Non-pigmented ciliary epithelial cell (primary cell): ENCODE measurements at regions not wholly inside any gene's neighbourhood (a gene's known extent, or its start where the extent isn't known, plus 50 kb on each side); places are given as distances from the start of the nearest gene placed in this dataset.
"Not testable (repeated sequence)": the region's sequence is repeated elsewhere in the genome, so short reads cannot be mapped to it uniquely, and the experiment has no call there.

Source experiments
- DNase-seq: peaks from one replicate; pipeline ENCODE4 v3.0.0-alpha.2; 2010; ENCODE audit warnings: low read depth

DNA sequence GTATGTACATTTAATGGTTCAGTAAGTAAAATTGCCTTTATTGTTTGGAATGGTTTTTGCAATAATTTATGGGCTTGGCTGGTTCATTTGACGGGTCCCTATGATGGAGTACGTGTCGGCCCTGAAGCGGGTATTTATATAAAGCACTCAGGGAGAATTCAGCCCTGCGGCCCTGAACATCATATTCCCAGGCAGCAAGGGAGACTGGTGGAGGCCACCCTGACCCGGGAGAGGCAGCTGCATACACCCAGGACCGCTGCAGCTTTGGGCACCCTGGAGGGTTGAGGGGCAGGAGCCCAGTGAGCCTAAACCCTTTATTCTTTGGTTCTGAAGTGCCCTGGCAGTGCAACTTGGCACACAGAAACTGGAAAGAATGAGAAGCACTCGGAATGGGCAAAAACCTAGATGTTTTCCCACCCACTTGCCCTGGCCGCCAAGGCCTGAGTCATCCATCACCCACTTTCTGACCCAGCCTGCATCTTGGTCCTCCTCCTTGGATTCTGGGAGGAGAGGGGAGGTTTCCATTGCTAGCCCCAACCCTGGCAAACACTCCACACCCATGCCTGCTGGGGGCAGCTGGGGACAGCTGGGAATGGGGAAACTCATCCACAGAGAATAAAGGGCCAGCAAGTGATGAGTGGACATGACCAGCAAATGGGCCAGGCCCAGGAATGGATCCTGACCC is 162.2 kb upstream of the TNRC6C start:
- DNase-seq = no peak

- DNase-seq = no peak
Measured at GRCh38 chr17:77798031-77798430, 160.5 kb upstream of the TNRC6C start.

- no peak for DNase-seq
Measured at GRCh38 chr17:77798481-77798880, 160.0 kb upstream of the TNRC6C start.

- DNase-seq = no peak
Measured at GRCh38 chr17:77800816-77801215, 157.7 kb upstream of the TNRC6C start.

GRCh38 chr17:77801545-77802332 is 156.8 kb upstream of the TNRC6C start:
- no peak for DNase-seq

GRCh38 chr17:77802333-77802615 is 156.2 kb upstream of the TNRC6C start:
- DNase-seq = no peak

- no peak for DNase-seq
Measured at GRCh38 chr17:77802811-77803220, 155.7 kb upstream of the TNRC6C start.

DNA sequence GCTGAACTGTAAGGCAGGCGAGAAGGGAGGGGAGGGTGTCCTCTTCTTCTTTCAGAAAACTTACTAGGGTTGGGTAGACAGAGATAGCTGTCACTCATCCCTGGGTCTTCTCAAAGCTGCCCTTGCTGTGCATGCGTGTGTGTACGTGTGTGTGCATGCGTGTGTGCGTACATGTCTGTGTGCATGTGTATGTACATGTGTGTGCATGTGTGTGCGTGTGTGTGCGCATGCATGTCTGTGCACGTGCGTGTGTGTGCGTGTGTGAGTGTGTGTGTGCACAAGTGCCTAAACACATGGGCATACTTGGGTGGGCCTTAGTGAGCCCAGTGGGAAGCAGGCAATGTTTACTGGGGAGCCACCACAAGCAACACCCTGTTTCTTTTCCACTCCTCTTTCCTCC is 154.8 kb upstream of the TNRC6C start:
- no peak for DNase-seq

DNA sequence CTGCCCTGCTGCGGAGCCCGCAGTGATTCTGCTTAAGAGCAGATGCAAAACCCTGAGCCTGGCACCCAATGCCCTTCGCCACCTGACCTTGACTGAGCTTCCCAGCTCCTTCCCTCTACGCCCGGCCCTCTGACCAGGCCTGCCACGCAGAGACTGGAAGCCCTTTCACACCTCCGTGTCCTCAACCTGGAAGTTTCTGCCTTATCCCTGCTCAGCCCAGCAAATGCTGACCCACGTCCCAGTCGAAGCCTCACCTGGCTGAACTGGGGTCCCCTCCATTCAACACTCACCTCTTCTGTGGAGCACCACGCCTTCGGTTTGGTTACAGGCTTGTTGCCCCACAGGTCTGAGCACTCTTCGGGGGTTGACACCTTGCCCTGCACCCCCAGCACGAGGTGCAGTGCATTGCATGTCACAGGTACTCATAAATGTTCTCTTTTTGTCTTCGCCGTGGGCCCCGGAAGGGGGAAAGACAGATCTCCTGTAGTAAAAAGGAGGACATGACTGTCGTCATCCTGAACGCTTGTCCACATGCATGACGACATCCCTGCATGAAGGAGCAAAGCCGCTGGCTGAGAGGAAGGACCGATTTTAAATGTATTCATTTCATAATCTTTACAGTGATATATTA is 153.6 kb upstream of the TNRC6C start:
- no peak for DNase-seq

DNA sequence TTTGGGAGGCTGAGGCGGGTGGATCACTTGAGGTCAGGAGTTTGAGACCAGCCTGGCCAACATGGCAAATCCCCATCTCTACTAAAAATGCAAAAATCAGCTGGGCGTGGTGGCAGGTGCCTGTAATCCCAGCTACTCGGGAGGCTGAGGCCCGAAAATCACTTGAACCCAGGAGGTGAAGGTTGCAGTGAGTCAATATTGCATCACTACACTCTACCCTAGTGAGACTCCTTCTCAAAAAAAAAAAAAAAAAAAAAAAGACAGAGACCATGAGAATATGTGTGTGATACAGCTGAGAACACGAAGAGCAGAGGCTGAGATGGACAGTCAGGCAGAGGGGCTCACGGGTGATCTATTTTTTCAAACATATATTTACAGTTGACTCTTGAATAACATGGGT is 152.5 kb upstream of the TNRC6C start:
- DNase-seq = not testable (repeated sequence)

DNA sequence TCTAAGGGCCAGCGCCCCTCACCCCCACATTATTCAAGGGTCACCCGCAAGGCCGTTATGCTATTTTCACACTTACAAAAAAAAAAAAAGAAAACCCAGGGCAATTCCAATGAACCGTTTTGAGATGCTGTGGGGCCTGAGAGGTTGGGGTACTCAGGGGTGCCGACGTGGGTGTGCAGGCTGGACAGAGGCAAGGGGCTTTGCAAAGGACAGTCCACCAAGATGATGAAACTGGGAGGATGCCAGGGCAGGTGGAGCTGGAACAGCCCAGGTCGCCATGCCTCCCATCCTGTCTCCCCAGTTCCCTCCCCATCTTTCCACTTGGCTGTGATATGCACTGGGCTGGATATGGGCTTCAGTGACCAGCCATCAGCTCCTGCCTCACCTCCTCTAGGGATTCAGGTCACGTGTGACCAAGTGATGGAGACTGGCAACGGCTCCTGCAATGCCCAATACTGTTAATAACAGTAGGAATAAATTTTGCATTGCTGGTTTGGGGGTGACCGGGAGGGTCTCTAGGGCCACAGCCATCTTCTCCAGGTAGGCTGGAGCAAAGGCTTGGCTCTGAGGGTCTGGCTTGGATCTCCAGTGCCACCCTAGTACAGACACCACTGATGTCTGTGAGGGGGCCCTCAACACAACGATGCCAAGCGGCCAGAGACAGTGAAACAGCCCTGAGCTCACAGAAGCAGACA is 151.3 kb upstream of the TNRC6C start:
- DNase-seq = no peak

- DNase-seq = no peak
Measured at GRCh38 chr17:77807746-77808441, 150.6 kb upstream of the TNRC6C start.

DNA sequence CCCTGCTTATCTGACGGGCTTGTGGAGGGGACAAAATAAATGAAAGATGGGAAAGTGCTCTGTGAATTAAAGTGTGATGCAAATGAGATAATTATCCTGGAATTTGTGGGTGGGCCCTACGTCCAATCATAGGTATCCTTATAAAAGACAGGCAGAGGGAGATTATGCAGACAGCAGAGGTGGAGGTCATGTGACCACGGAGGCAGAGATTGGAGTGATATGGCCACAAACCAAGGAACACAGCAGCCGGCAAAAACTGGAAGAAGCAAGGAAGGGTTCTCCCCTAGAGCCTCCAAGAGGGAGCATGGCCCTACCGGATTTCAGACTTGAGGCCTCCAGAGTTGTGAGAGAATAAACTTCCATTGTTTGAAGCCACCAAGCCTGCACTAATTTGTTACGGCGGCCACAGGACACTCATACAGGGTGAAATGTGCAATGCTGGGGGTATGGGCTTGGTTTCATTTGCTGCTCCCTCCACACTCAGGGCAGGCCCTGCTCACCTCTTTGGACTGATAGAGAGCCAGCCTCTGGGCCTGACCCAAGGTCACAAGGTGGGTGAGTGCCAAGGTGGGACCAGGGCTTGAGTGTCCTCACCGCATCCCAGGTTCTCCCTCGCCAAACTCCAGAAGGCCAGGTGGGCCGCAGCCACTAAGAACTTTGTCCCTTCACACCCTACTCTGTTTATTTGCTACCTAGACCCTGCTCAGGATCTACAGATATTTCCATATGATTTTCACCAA is 149.6 kb upstream of the TNRC6C start:
- DNase-seq = no peak

DNA sequence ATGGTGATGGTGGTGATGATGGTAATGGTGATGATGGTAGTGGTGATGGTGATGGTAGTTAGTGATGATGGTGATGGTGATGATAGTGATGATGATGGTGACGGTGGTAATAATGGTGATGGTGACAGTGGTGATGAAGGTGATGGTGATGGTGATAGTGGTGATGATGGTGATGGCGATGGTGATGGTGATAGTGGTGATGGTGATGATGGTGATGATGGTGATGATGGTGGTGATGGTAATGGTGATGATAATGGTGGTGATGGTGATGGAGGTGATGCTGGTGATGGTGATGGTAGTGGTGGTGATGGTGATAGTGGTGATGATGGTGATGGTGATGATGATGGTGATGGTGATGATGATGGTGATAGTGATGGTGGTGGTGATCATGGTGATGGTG is 148.7 kb upstream of the TNRC6C start:
- DNase-seq = no peak

GRCh38 chr17:77810536-77810935 is 148.0 kb upstream of the TNRC6C start:
- DNase-seq = peak; percentile 11

DNA sequence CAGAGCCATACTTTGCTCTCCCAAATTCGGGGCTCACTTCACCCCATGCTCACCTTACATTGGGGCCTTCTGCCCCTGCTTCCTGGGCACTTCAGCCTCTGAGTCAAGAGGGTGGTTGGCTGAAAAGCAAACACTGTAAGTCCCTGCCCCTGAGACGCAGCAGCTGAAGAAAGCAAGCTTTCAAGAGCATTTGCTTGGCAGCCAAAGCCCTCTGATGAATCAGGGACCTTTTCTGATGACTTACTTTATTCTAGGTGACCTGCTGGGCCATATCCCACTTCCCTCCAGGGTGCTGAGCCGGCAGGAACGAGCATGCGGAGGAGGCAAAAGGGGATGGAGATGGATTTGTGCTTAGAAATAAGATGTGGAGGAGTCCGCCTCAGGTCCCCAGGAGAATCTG is 147.0 kb upstream of the TNRC6C start:
- DNase-seq = no peak

- no peak for DNase-seq
Measured at GRCh38 chr17:77814091-77814772, 144.3 kb upstream of the TNRC6C start.

DNA sequence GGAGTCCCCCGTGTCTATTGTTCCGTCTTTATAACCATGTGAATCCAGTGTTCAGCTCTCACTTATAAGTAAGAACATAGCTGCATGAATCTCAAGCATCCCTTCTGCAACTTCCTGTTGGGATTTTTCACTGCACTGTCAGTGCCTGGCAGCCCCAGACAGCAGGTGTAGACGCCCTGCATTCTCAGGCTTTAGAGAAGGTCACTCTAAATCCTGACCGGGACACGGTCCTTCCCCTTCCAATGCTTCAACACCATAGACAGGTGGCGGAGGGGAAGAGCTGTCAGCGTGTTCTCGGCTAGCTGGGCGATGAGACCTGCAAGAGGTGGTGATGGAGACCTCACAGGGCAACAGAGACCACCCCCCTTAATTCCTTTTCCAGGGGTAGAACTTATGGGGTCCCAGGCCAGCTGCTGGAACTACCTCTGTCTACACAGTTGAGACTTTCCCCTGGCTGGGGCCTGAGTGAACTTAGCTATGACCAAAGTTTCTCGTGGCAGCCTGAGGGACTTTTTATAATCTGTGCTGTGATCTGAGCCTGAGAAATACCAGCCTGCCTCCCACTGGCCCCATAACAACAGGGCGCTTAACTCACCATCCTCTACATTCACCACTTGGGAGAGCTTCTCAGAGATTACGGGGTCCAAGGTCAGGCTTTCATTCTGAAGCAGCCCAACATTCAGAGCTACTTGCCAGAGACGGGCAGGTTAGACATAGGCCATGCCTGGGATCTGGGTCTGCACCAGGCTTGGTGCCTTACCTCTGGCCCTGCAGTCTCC is 143.2 kb upstream of the TNRC6C start:
- DNase-seq = no peak

DNA sequence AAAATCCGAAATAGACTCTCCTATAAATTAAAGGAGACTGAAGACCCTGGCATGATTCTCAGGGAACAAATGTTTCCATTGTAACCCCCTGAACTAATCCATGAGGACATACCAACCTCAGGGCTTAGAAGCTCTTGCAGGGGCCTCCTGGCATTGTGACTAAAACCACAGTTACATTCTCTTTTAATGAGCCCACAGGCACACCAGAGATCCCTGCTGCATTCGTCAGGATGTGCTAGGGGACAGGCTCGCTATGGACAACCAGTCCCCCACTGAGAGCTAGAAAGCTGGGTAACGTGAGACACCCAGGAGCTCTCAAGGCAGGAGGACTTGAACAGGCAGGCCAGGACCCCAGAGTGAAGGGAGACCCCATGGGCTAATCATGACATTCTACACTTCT is 140.6 kb upstream of the TNRC6C start:
- no peak for DNase-seq

GRCh38 chr17:77819497-77819896 is 139.0 kb upstream of the TNRC6C start:
- no peak for DNase-seq
